GM23248 (cell line): ENCODE measurements at regions not wholly inside any gene's neighbourhood (a gene's known extent, or its start where the extent isn't known, plus 50 kb on each side); places are given as distances from the start of the nearest gene placed in this dataset.

ENCODE experiments used
- DNase-seq: peaks from one replicate; pipeline ENCODE4 v3.0.0-alpha.2; 2015
- H2AFZ ChIP-seq: fragments of 200-600 bp; sonication (generic); 2 replicates; pipeline ENCODE4 v1.6.1; 2016; ENCODE audit warnings: antibody characterized with exemption
- H3F3A ChIP-seq: fragments of 200-600 bp; sonication (generic); 2 replicates; pipeline ENCODE4 v1.6.1; 2016; ENCODE audit warnings: mild to moderate bottlenecking, antibody characterized with exemption, mixed run types; ENCODE audit not compliant: insufficient read depth
- H3K27ac ChIP-seq: fragments of 200-600 bp; sonication (generic); 2 replicates; pipeline ENCODE4 v1.5.1; 2016; ENCODE audit warnings: mild to moderate bottlenecking
- H3K27me3 ChIP-seq: fragments of 200-600 bp; sonication (generic); replicated peaks from 2 replicates; pipeline ENCODE4 v1.6.1; 2016; ENCODE audit warnings: mild to moderate bottlenecking; ENCODE audit not compliant: insufficient read depth
- H3K36me3 ChIP-seq: fragments of 200-600 bp; sonication (generic); 2 replicates; pipeline ENCODE4 v1.6.1; 2016; ENCODE audit warnings: low read depth, mild to moderate bottlenecking
- H3K4me1 ChIP-seq: fragments of 200-600 bp; sonication (generic); 2 replicates; pipeline ENCODE4 v1.6.1; 2016; ENCODE audit warnings: mild to moderate bottlenecking; ENCODE audit not compliant: insufficient read depth
- H3K4me2 ChIP-seq: fragments of 200-600 bp; sonication (generic); one replicate; pipeline ENCODE4 v1.6.1; 2016; ENCODE audit warnings: mild to moderate bottlenecking; ENCODE audit not compliant: unreplicated experiment
- H3K4me3 ChIP-seq: fragments of 200-600 bp; sonication (generic); 2 replicates; pipeline ENCODE4 v1.5.1; 2016; ENCODE audit warnings: mild to moderate bottlenecking
- H3K79me2 ChIP-seq: fragments of 200-600 bp; sonication (generic); 2 replicates; pipeline ENCODE4 v1.6.1; 2016; ENCODE audit warnings: mild to moderate bottlenecking; ENCODE audit not compliant: insufficient read depth
- H3K9ac ChIP-seq: fragments of 200-600 bp; sonication (generic); 2 replicates; pipeline ENCODE4 v1.6.1; 2016; ENCODE audit warnings: mild to moderate bottlenecking
- H3K9me2 ChIP-seq: fragments of 200-600 bp; sonication (generic); 2 replicates; pipeline ENCODE4 v1.6.1; 2016; ENCODE audit warnings: mixed run types, mild to moderate bottlenecking, moderate library complexity; ENCODE audit not compliant: insufficient read depth
- H3K9me3 ChIP-seq: fragments of 200-600 bp; sonication (generic); one replicate; pipeline ENCODE4 v1.6.1; 2017; ENCODE audit warnings: low read depth
- H4K20me1 ChIP-seq: fragments of 200-600 bp; sonication (generic); 2 replicates; pipeline ENCODE4 v1.6.0; 2016; ENCODE audit not compliant: insufficient read depth
- EZH2 ChIP-seq: fragments of 200-600 bp; sonication (generic); IDR thresholded peaks from 2 replicates; pipeline ENCODE4 v1.6.1; 2018; ENCODE audit warnings: antibody characterized with exemption, mild to moderate bottlenecking; ENCODE audit not compliant: insufficient read depth, poor library complexity, severe bottlenecking
- EZH2phosphoT487 ChIP-seq: fragments of 200-600 bp; sonication (generic); IDR thresholded peaks from 2 replicates; pipeline ENCODE4 v1.6.1; 2018; ENCODE audit warnings: antibody characterized with exemption, moderate library complexity, mild to moderate bottlenecking, low read depth; ENCODE audit not compliant: insufficient read depth
- WGBS, 2 experiments: methylation state at CpG; one replicate each; pipeline ENCODE4 v1.1.6; 2015 to 2017; ENCODE audit warnings: low lambda C conversion rate in 2 of 2, low coverage in 1 of 2; ENCODE audit errors: missing lambda C conversion rate in 2 of 2; 5-methylcytosine and 5-hydroxymethylcytosine counted together
- in situ Hi-C: fragments of 300-500 bp; cut with MboI; formaldehyde crosslinking; loops from 2 replicates; pipeline ENCODE4 v1.15.0; 2020

GRCh38 chr2:15864176-15864769 lies 76.1 kb upstream of the MYCN start:
- 14 to 20% methylated on average over 3 of the region's 3 CpGs for WGBS, 2 experiments
- TF ChIP-seq EZH2phosphoT487, result no peak
- no peak for TF ChIP-seq EZH2

GRCh38 chr2:15865923-15866322 lies 74.4 kb upstream of the MYCN start:
- no peaks in the 10 kb centered on the region for H3K79me2 ChIP-seq
- H3K27me3 ChIP-seq, result no peaks in the 10 kb centered on the region
- H3K9me2 ChIP-seq, result no peaks in the 10 kb centered on the region
- no peaks in the 10 kb centered on the region for H3K36me3 ChIP-seq
- no peak overlapping the region for H3K4me3 ChIP-seq
- 14 to 19% methylated on average over 1 of the region's 1 CpG for WGBS, 2 experiments
- no peaks in the 10 kb centered on the region for H3K4me1 ChIP-seq
- TF ChIP-seq EZH2, result no peak
- TF ChIP-seq EZH2phosphoT487, result no peak
- no peak overlapping the region for H3K4me2 ChIP-seq
- no peaks in the 10 kb centered on the region for H4K20me1 ChIP-seq
- no peak for DNase-seq
- in situ Hi-C loops, result no loop called here
- H3K9ac ChIP-seq, result no peak overlapping the region
- H2AFZ ChIP-seq, result no peak overlapping the region
- no peak overlapping the region for H3K27ac ChIP-seq
- H3F3A ChIP-seq, result no peaks in the 10 kb centered on the region
- no peaks in the 10 kb centered on the region for H3K9me3 ChIP-seq

More at GRCh38 chr2:15864176-15864769, 76.1 kb upstream of the MYCN start:
- no peaks in the 10 kb centered on the region for H3K4me1 ChIP-seq
- DNase-seq, result no peak
- H3K4me3 ChIP-seq, result no peak overlapping the region
- no peaks in the 10 kb centered on the region for H3K79me2 ChIP-seq
- no peaks in the 10 kb centered on the region for H3F3A ChIP-seq
- H3K9me3 ChIP-seq, result no peaks in the 10 kb centered on the region
- no peaks in the 10 kb centered on the region for H4K20me1 ChIP-seq
- no peaks in the 10 kb centered on the region for H3K9me2 ChIP-seq
- H2AFZ ChIP-seq, result no peak overlapping the region
- no peaks in the 10 kb centered on the region for H3K27me3 ChIP-seq
- no peak overlapping the region for H3K4me2 ChIP-seq
- no peak overlapping the region for H3K27ac ChIP-seq
- H3K36me3 ChIP-seq, result no peaks in the 10 kb centered on the region
- in situ Hi-C loops, result no loop called here
- no peak overlapping the region for H3K9ac ChIP-seq

GRCh38 chr2:15866563-15867193 lies 73.7 kb upstream of the MYCN start:
- H3K79me2 ChIP-seq, result no peaks in the 10 kb centered on the region
- TF ChIP-seq EZH2phosphoT487, result no peak
- no peak for TF ChIP-seq EZH2
- no peaks in the 10 kb centered on the region for H3K9me3 ChIP-seq
- H3K27ac ChIP-seq, result no peak overlapping the region
- no peaks in the 10 kb centered on the region for H3K9me2 ChIP-seq
- H3K27me3 ChIP-seq, result no peaks in the 10 kb centered on the region
- no peak for DNase-seq
- in situ Hi-C loops, result no loop called here
- H3F3A ChIP-seq, result no peaks in the 10 kb centered on the region
- no peaks in the 10 kb centered on the region for H3K36me3 ChIP-seq
- no peaks in the 10 kb centered on the region for H3K4me1 ChIP-seq
- no peak overlapping the region for H3K9ac ChIP-seq
- no peak overlapping the region for H2AFZ ChIP-seq
- 14 to 18% methylated on average over 3 of the region's 3 CpGs for WGBS, 2 experiments
- H4K20me1 ChIP-seq, result no peaks in the 10 kb centered on the region
- H3K4me3 ChIP-seq, result no peak overlapping the region
- H3K4me2 ChIP-seq, result no peak overlapping the region

- H3K9me3 ChIP-seq, result no peaks in the 10 kb centered on the region
- TF ChIP-seq EZH2phosphoT487 (no peak), EZH2 (no peak)
- DNase-seq, result no peak
- WGBS, 2 experiments, result 29 to 35% methylated on average over 8 of the region's 8 CpGs
- H2AFZ ChIP-seq, result no peak overlapping the region
- no peaks in the 10 kb centered on the region for H3F3A ChIP-seq
- no peaks in the 10 kb centered on the region for H3K27me3 ChIP-seq
- H3K36me3 ChIP-seq, result no peaks in the 10 kb centered on the region
- H3K79me2 ChIP-seq, result no peaks in the 10 kb centered on the region
- no peaks in the 10 kb centered on the region for H3K4me1 ChIP-seq
- no peak overlapping the region for H3K4me3 ChIP-seq
- no peaks in the 10 kb centered on the region for H3K9me2 ChIP-seq
- no peaks in the 10 kb centered on the region for H4K20me1 ChIP-seq
- H3K4me2 ChIP-seq, result no peak overlapping the region
- H3K27ac ChIP-seq, result no peak overlapping the region
- no peak overlapping the region for H3K9ac ChIP-seq
- in situ Hi-C loops, result no loop called here
These were observed 72.9 kb upstream of the MYCN start for GRCh38 chr2:15867194-15868171.
